Neuronal stem cell (in vitro differentiated cells): ENCODE measurements at regions not wholly inside any gene's neighbourhood (a gene's known extent, or its start where the extent isn't known, plus 50 kb on each side); places are given as distances from the start of the nearest gene placed in this dataset.

ENCODE experiments used
- DNase-seq: peaks from one replicate; pipeline ENCODE4 v3.0.0-alpha.2; 2013; ENCODE audit warnings: low spot score
- H2AFZ ChIP-seq: one replicate; pipeline ENCODE4 v1.6.1; 2013; ENCODE audit warnings: mild to moderate bottlenecking, low read length, inconsistent platforms
- H2AK5ac ChIP-seq: 2 replicates; pipeline ENCODE4 v1.6.1; 2013; ENCODE audit warnings: low read depth, mild to moderate bottlenecking, inconsistent platforms, low read length, moderate library complexity, mixed read lengths
- H2BK120ac ChIP-seq: 2 replicates; pipeline ENCODE4 v1.6.1; 2013; ENCODE audit warnings: low read depth, mild to moderate bottlenecking, inconsistent platforms, low read length, moderate library complexity, mixed read lengths
- H2BK12ac ChIP-seq: one replicate; pipeline ENCODE4 v1.6.1; 2013; ENCODE audit warnings: low read length, inconsistent platforms
- H2BK15ac ChIP-seq: 2 replicates; pipeline ENCODE4 v1.6.1; 2013; ENCODE audit warnings: mild to moderate bottlenecking, low read length, inconsistent platforms, mixed read lengths
- H2BK5ac ChIP-seq: one replicate; pipeline ENCODE4 v1.6.1; 2013; ENCODE audit warnings: inconsistent platforms, mild to moderate bottlenecking, low read length, moderate library complexity
- H3K14ac ChIP-seq: one replicate; pipeline ENCODE4 v1.6.1; 2013; ENCODE audit warnings: low read length, inconsistent platforms
- H3K18ac ChIP-seq: 2 replicates; pipeline ENCODE4 v1.6.1; 2013; ENCODE audit warnings: low read length, inconsistent platforms
- H3K23ac ChIP-seq: 2 replicates; pipeline ENCODE4 v1.6.1; 2013; ENCODE audit warnings: low read depth, mild to moderate bottlenecking, mixed read lengths, low read length, inconsistent platforms; ENCODE audit not compliant: poor library complexity
- H3K27ac ChIP-seq: replicated peaks from 3 replicates; pipeline ENCODE4 v1.5.1; 2013; ENCODE audit warnings: low read length, inconsistent platforms
- H3K27me3 ChIP-seq, 3 experiments: 2 replicates each; pipeline ENCODE4 v1.6.1; 2013; ENCODE audit warnings: low read length in 3 of 3, mild to moderate bottlenecking in 2 of 3, inconsistent platforms in 1 of 3, low read depth in 1 of 3, mixed read lengths in 1 of 3, moderate library complexity in 1 of 3; ENCODE audit not compliant: control insufficient read depth in 3 of 3, insufficient read depth in 3 of 3
- H3K36me3 ChIP-seq, 2 donors: replicated peaks in 1 of 2; 2 replicates each; pipeline ENCODE4 v1.6.1; 2013; ENCODE audit warnings: low read length in 2 of 2; ENCODE audit not compliant: control insufficient read depth in 2 of 2, insufficient read depth in 2 of 2
- H3K4ac ChIP-seq: 2 replicates; pipeline ENCODE4 v1.6.1; 2013; ENCODE audit warnings: inconsistent platforms, mild to moderate bottlenecking, low read length, moderate library complexity
- H3K4me1 ChIP-seq, 2 donors: 1 replicate in 1 of 2; 2 replicates in 1 of 2; pipeline ENCODE4 v1.6.1; 2013; ENCODE audit warnings: low read length in 2 of 2, low read depth in 1 of 2; ENCODE audit not compliant: control insufficient read depth in 2 of 2, insufficient read depth in 1 of 2
- H3K4me2 ChIP-seq: one replicate; pipeline ENCODE4 v1.6.1; 2013; ENCODE audit warnings: mild to moderate bottlenecking, low read length, inconsistent platforms; ENCODE audit not compliant: insufficient read depth, poor library complexity, severe bottlenecking
- H3K4me3 ChIP-seq, 2 donors: 2 replicates each; pipeline ENCODE4 v1.5.1; 2013; ENCODE audit warnings: low read length in 2 of 2, mild to moderate bottlenecking in 2 of 2, inconsistent platforms in 1 of 2, moderate library complexity in 1 of 2
- H3K79me1 ChIP-seq: one replicate; pipeline ENCODE4 v1.6.1; 2013; ENCODE audit warnings: low read depth, mild to moderate bottlenecking, inconsistent platforms, low read length, moderate library complexity
- H3K9ac ChIP-seq: one replicate; pipeline ENCODE4 v1.6.1; 2013; ENCODE audit warnings: mild to moderate bottlenecking, low read depth, low read length, inconsistent platforms; ENCODE audit not compliant: poor library complexity
- H3K9me3 ChIP-seq, 2 donors: replicated peaks in 1 of 2; 2 replicates each; pipeline versions ENCODE3 to v1.6.1; 2013; ENCODE audit warnings: low read length in 2 of 2, mild to moderate bottlenecking in 2 of 2, inconsistent platforms in 1 of 2, low read depth in 1 of 2, mixed read lengths in 1 of 2, moderate library complexity in 1 of 2; ENCODE audit not compliant: control insufficient read depth in 2 of 2, insufficient read depth in 1 of 2
- H4K8ac ChIP-seq: one replicate; pipeline ENCODE4 v1.6.1; 2013; ENCODE audit warnings: low read depth, mild to moderate bottlenecking, inconsistent platforms, low read length, moderate library complexity
- H4K91ac ChIP-seq: one replicate; pipeline ENCODE4 v1.6.1; 2013; ENCODE audit warnings: low read length, low read depth, mild to moderate bottlenecking, inconsistent platforms; ENCODE audit not compliant: poor library complexity
- WGBS, 2 donors: extraction: QIAGEN DNeasy Blood & Tissue Kit; methylation state at CpG; one replicate each; pipeline ENCODE4 v1.1.7; 2013; ENCODE audit warnings: missing lambda C conversion rate in 2 of 2, mixed read lengths in 1 of 2; ENCODE audit not compliant: insufficient read length in 2 of 2, insufficient replicate concordance in 1 of 2; ENCODE audit errors: extremely low coverage in 2 of 2; 5-methylcytosine and 5-hydroxymethylcytosine counted together

DNA sequence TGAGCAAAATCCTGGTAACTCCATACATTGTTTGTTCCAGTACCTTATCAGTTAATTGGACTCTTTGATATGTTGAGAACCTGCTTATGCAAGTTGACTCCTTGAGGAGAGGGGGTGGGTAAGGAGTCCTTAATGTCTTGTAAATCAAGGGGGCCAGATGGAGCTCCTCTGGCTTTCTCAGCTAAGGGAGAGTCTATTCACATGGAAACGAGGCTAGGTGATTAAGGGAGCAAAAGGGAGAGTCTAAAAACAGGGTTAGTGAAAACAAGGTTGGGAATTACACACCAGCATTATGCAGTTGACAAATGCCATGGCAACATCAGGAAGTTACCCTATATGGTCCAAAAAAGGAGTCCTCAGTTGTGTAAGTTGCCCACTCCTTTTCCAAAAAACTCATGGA, 372.8 kb upstream of the HSFY2 start:
- no peak overlapping the region for H3K4ac ChIP-seq
- H2BK120ac ChIP-seq, result no peak overlapping the region
- no peak overlapping the region for H4K91ac ChIP-seq
- no peak overlapping the region for H2AK5ac ChIP-seq
- no peak overlapping the region for H3K23ac ChIP-seq
- H2AFZ ChIP-seq, result no peak overlapping the region
- H2BK15ac ChIP-seq, result no peak overlapping the region
- H3K9ac ChIP-seq, result no peak overlapping the region
- no peak overlapping the region for H3K18ac ChIP-seq
- no peaks in the 10 kb centered on the region for H3K79me1 ChIP-seq
- no peak overlapping the region for H4K8ac ChIP-seq
- WGBS, 2 donors, result no CpG with 5 or more reads among the region's 1 CpG
- no peak for DNase-seq
- no peaks in the 10 kb centered on the region for H3K36me3 ChIP-seq
- no peaks in the 10 kb centered on the region for H3K9me3 ChIP-seq
- no peaks in the 10 kb centered on the region for H3K4me1 ChIP-seq
- H3K27me3 ChIP-seq, result no peaks in the 10 kb centered on the region
- no peak overlapping the region for H2BK5ac ChIP-seq
- no peak overlapping the region for H3K4me2 ChIP-seq
- no peak overlapping the region for H3K27ac ChIP-seq
- H2BK12ac ChIP-seq, result no peak overlapping the region
- no peak overlapping the region for H3K4me3 ChIP-seq
- no peak overlapping the region for H3K14ac ChIP-seq

DNA sequence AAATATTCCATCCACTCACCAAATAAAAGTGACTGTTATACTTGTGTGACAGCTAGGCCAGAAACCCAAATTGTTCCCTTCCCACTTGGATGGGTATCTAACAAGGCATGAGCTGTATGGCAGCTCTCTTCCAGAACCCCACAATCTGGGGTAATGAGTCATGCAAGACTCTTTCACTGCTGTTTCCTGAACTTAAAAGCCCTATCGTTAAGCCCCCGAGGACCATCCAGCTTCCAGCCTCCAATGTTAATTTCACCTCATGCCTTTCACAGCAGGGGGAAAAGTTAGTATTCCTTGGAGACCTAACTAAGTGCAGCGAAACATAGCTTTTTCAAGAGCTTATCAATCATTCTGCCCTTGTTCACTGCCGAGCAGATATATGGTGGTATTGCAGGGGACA, 368.6 kb upstream of the HSFY2 start:
- Histone ChIP-seq H3K9ac (no peak overlapping the region), H3K4me2 (no peak overlapping the region), H3K27ac (no peak overlapping the region), H3K36me3 (no peaks in the 10 kb centered on the region), H3K23ac (no peak overlapping the region), H2BK5ac (no peak overlapping the region), H2BK15ac (no peak overlapping the region), H4K91ac (no peak overlapping the region), H3K14ac (no peak overlapping the region), H2BK120ac (no peak overlapping the region), H2AK5ac (no peak overlapping the region), H2AFZ (no peak overlapping the region), H3K4me1 (no peaks in the 10 kb centered on the region), H3K79me1 (no peaks in the 10 kb centered on the region), H3K27me3 (no peaks in the 10 kb centered on the region), H3K18ac (no peak overlapping the region), H2BK12ac (no peak overlapping the region), H3K4me3 (no peak overlapping the region), H4K8ac (peak overlapping the region; percentile 3), H3K9me3 (no peaks in the 10 kb centered on the region), H3K4ac (no peak overlapping the region)
- WGBS, 2 donors, result no CpG with 5 or more reads among the region's 4 CpGs
- no peak for DNase-seq

GRCh38 chrY:19140285-19140920, 366.9 kb upstream of the HSFY2 start:
- Histone ChIP-seq H3K9me3 (no peaks in the 10 kb centered on the region), H2AFZ (no peak overlapping the region)

GRCh38 chrY:19134426-19134825, 360.9 kb upstream of the HSFY2 start:
- no peak overlapping the region for H4K91ac ChIP-seq
- H3K9me3 ChIP-seq, result no peaks in the 10 kb centered on the region
- H2BK12ac ChIP-seq, result no peak overlapping the region
- H3K4me3 ChIP-seq, result no peak overlapping the region
- no peaks in the 10 kb centered on the region for H3K4me1 ChIP-seq
- H2AFZ ChIP-seq, result no peak overlapping the region
- no peak overlapping the region for H3K14ac ChIP-seq
- H3K9ac ChIP-seq, result no peak overlapping the region
- no peak overlapping the region for H4K8ac ChIP-seq
- no peaks in the 10 kb centered on the region for H3K79me1 ChIP-seq
- no peak overlapping the region for H2AK5ac ChIP-seq
- no peaks in the 10 kb centered on the region for H3K27me3 ChIP-seq
- WGBS, 2 donors, result no CpG with 5 or more reads among the region's 2 CpGs
- no peak overlapping the region for H3K4ac ChIP-seq
- H3K23ac ChIP-seq, result no peak overlapping the region
- no peak for DNase-seq
- no peaks in the 10 kb centered on the region for H3K36me3 ChIP-seq
- no peak overlapping the region for H2BK5ac ChIP-seq
- H2BK120ac ChIP-seq, result no peak overlapping the region
- no peak overlapping the region for H3K18ac ChIP-seq
- no peak overlapping the region for H2BK15ac ChIP-seq
- H3K27ac ChIP-seq, result no peak overlapping the region
- H3K4me2 ChIP-seq, result no peak overlapping the region

More at GRCh38 chrY:19140285-19140920, 366.9 kb upstream of the HSFY2 start:
- Histone ChIP-seq H3K9ac (no peak overlapping the region), H2BK15ac (no peak overlapping the region), H4K8ac (no peak overlapping the region), H3K23ac (no peak overlapping the region), H3K27ac (no peak overlapping the region), H3K36me3 (no peaks in the 10 kb centered on the region), H2BK120ac (no peak overlapping the region), H3K79me1 (no peaks in the 10 kb centered on the region), H2BK12ac (no peak overlapping the region), H3K4me2 (no peak overlapping the region), H2AK5ac (no peak overlapping the region), H3K18ac (no peak overlapping the region), H2BK5ac (no peak overlapping the region), H3K4ac (no peak overlapping the region), H3K4me3 (no peak overlapping the region), H3K27me3 (no peaks in the 10 kb centered on the region), H3K14ac (no peak overlapping the region), H3K4me1 (no peaks in the 10 kb centered on the region), H4K91ac (no peak overlapping the region)
- DNase-seq, result no peak
- no CpG with 5 or more reads among the region's 5 CpGs for WGBS, 2 donors
